Stimulated activated CD4-positive, alpha-beta T cell treated with anti-CD3 and anti-CD28 coated beads, Interleukin-2, amount 100 ng/mL, for 24 hours (primary cell): ENCODE measurements at regions not wholly inside any gene's neighbourhood (a gene's known extent, or its start where the extent isn't known, plus 50 kb on each side); places are given as distances from the start of the nearest gene placed in this dataset.

Experiments
- DNase-seq, 2 donors: peaks; one replicate each; pipeline ENCODE4 v3.0.0-alpha.2; 2020

DNA sequence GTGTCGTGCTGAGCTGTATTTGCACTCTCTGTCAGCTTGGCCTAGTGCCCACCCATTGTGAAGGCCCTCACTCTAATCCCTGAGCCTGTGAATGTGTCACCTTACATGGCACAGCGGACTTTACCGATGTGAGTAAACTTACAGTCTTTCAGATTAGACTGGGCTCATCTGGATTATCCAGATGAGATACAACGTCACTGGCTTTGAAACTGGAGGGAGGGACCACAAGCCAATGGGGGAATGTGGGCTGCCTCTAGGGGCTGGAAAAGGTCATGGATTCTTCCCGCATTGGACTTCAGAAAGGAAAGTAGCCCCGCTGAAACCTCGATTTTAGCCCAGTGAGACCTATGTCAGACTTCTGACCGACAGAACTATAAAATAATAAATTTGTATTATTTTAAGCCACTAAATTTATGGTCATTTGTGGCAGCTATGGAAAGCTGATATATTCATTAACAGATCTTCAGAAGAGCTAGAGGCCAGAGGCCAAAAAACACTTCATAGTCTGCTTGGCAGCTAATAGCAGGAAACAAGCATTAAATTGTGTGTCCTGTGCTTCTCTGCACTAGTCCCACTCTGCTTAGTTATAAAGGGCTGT, 139.0 kb upstream of the GAS1 start:
- DNase-seq = no peak

DNA sequence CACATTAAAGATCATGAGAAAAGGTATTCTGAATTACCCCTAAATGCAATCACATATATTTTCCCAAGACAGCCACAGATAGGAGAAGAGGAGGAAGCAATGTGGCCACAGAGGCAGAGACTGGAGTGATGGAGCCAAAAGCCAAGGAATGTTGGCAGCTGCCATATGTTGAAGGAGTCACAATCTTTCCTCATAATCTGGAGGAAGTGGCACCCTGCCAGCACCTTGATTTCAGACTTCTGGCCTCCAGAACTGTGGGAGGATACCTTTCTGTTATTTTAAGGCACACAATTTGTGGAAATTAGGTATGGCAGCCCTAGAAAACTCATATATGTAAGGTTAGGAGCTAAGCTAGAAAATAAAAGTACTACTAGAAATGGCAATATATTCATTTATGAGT, 139.9 kb upstream of the GAS1 start:
- no peak for DNase-seq

DNA sequence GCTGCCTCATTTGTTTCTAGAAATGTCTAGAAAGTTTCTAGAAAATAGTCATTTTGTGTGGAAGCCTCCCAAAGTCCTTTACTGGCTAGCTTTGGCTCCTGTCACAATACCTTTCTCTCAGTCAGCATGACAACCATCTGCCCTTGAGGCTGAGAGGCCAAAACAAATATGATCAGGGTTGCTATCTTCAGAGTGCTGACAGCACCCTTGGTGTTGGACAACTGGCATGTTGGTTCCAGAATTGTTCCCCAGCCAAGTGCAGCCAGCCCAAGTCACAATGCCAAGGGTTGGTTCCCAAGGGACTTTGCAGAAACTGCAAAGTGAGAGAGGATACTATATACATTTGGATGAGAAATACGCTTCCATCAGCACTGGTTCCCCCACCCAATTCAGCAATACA, 140.9 kb upstream of the GAS1 start:
- no peak for DNase-seq

DNA sequence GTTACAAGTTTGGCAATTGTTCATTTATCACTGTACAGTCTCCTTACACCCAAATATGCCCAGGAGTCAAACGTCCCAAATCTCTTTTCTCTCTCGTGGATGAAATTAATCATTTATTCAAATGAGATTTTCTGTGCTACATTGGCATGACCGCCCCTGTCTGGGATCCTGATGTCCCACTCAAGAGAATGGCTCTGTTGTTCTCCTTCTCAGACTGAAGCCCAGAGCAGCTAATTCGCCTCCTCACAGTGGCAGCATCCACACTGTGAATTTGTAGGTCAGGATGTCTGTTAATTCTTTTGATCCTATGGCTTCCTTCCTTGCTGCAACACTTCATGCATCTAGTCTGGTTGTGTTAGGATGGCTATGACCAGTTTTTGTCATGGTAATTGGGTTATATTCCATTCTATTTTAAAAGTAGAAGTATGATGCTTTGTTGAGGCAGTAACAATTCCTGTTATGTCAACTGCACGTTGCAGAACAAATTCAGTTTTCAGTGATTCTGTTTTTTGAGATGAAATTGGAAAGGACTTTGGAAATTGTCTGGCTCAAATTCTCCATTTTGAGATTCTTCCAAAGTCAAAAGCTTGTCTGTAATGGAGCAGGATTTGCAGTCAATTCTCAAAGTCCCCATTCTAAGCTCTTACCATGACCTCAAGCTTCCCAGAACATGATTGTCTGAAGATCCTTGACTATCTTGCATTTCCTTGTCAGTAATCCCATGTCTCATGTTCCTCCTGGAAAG, 141.5 kb upstream of the GAS1 start:
- DNase-seq = no peak

DNA sequence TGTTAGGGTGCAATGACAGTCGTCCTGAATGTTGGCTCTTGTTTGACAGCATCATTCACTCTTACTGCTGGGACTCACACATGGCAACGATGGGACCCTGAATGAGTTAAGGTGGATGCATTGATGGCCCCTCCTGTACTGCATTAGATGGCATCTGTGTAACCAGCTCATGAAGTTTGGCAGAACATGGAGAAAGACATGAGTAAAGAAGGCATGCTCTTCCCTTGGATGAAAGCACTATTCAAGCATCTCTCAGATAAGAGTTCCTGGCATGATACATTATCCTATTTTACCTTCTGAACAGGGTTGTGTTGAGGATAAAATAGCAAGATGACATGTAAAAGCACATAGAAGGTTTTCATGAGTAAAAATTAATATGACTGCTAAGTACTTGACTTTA, 142.2 kb upstream of the GAS1 start:
- DNase-seq = no peak

DNA sequence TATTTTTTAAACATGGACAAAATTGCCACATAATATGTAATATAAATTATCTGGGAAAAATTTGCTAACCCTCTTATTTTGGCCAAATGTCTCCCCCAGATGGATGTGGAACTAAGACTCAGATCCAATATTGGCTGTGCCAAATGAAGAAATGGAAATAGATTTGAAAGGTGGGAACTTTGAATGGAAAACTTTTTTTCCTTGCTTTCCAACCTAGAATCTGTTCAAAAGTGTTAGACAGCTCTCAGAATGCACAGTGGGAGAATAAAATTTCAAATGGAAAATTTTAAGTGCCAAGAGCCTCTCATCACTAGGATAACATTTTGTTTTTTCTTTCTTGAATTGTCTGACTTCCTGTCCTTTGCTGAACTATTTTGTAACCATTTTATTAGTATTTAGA, 142.6 kb upstream of the GAS1 start:
- no peak for DNase-seq

DNA sequence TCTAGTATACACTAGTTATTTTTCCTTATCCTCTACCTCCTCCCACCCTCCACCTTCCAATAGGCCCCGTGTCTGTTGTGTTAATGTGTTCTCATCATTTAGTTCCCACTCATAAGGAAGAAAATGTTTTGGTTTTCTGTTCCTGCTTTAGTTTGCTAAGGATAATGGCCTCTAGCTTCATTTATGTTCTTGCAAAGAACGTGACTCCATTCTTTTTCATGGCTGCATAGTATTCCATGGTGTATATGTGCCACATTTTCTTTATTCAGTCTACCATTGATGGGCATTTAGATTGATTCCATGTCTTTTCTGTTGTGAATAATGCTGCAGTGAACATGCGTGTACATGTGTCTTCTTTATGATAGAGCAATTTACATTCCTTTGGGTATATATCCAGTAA, 146.5 kb upstream of the GAS1 start:
- DNase-seq = no peak

DNA sequence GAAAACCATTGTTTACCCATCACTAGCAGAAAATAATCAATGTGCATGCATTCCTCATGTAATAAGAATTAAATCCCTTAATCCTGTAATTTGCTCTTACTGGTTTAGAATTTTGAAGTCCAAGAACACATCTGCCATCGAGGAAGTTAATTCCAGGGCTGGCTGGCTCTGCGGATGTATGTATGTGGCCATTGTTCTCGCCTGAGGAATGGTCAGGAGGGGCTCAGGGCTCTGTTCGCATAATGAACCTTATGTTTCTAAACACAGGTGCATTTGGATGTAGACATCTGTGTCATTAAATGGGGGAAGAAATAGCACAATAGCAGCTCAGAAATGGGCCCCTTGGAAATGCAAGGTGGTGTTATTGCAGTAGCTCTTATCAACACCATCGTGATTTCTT, 148.6 kb upstream of the GAS1 start:
- no peak for DNase-seq

DNA sequence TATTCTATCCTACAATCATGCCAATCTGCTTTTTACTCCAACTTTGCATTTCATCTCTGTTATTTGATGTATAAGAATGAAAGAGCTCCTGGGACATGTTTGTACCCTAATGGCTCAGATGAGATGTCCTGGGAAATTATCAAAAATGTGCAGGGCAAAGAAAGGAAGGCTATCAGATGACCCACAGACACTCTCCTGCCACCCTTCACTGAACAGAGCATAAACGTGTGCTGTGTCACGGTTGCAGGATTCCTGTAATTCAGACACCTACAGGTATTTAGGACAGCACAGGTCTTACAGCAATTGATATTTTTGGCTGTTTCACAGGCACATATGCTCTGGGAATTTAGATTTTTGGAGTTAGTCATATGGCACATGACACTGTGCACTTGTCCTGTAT, 149.2 kb upstream of the GAS1 start:
- DNase-seq = no peak

DNA sequence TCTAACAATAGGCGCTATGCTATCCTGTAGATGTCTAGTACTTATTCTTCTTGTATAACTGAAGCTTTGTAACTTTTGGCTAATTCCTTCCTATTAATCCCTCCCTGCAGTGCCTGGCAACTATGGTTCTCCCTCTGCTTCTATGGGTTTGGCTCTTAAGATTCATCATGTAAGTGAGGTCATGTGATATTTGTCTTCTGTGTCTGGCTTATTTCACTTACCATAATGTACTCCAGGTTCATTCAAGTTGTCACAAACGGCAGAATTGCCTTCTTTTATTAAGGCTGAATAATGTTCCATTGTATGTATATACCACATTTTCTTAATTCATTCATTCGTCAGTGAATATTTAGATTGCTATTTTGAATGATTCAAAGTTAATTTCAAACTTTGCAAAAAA, 149.9 kb upstream of the GAS1 start:
- no peak for DNase-seq

DNA sequence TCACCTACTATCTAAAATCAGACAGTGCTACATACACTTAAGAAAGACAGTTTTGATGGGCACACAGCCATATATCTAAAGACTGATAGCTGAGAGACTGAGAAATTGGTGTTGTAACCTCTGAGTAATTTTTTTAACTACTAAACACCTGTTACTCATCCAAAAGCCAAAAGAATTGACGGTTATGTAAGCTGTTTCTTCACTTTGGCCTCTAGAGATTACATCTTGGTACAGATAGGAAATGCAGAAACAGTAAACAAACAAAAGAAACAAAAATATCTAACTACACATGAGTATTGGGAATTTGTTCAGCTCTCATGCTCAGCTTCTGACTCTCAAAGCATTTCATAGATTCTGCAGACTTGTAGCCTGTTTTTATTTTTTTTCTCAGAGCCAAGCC, 152.1 kb upstream of the GAS1 start:
- no peak for DNase-seq

DNA sequence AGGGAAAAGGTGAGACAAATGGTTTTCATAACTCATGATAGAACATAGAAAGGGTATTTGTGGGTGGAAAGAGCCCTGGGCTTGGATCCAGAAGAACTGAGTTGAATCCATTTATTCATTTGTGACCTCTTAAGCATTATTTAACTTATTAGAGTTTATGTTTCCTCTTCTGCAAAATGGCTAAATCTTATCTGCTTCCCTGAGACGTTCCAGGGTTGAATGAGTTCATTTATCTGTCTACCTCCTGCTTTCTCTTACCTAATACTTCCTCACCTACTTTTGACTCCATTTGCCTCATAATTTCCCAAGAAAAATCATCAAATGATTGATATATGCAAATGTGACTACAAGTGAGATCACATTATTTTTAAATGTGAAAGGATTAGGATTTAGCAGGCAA, 152.7 kb upstream of the GAS1 start:
- DNase-seq = no peak

DNA sequence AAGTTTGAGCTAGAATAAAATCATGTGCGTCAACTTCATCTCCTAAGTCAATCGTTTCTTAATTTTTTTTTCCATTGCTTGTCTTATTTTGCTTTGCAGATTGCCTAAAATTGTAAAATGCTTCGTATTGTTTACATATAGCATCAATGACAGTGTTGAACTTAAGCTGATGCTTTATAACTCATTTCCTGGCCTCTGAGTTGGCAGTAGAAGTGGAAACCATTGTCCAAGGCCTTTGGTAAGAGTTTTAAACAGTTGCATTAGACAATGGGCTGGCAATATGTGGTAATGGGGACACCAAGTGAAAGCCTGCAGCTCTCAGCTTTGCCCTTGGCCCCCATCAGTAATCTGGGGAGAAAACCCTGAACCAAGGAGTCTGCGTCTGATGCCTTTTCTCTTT, 154.8 kb upstream of the GAS1 start:
- DNase-seq = no peak

DNA sequence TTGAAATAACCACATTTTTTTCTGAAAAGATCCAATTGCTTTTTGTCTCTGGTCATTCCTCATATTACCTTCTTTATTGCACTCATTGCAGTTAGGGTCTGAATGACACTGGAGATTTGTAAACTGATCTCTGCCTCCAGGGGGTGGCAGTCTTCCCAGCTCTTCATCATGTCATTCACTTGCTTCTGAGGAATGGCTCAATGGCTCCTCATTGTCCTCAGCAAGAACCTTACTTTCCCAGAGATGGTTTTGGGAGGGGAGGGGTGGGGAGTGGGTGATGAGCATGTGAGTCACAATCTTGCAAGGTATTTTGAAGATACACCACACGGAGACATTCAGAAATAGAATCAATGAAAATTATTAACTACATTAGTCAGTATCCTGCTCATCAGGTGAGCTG, 159.8 kb upstream of the GAS1 start:
- no peak for DNase-seq

DNA sequence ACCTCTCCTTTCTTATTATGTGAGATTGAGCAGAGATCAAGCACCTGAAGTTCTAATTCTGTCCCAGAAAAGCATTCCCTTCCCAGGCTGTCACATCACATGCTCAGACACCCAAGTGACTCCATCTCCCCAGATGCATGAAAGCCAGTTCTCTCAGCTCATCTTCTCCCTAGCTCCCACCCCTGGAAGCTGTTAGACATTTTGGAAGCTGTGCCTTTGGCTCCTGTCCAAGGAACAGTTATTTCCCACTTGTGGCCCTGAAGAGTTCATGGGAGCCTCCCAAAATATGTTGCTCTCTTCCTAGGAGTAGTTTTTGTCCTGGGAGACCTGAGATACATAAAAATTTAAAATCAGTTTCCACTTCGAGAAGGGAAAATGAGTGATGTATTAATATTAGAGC, 161.4 kb upstream of the GAS1 start:
- DNase-seq = no peak

DNA sequence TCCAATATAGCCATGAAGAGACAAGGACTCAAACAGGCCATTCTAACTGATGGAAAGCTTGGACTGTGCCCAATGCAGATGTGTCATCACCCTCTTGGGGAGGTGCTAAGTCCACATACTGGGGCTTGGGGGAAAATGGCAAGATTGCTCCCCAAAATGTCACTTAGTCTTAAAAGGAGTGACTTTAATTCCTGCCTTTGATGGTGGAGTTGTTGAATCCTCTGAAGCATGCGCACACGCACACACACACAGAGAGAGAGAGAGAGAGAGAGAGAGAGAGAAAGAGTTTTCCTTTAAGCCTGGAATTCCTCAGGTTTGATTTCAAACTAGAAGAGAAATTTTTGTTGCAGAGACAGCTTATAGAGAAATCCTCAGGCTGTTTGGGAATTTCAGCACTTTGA, 161.9 kb upstream of the GAS1 start:
- DNase-seq = no peak

DNA sequence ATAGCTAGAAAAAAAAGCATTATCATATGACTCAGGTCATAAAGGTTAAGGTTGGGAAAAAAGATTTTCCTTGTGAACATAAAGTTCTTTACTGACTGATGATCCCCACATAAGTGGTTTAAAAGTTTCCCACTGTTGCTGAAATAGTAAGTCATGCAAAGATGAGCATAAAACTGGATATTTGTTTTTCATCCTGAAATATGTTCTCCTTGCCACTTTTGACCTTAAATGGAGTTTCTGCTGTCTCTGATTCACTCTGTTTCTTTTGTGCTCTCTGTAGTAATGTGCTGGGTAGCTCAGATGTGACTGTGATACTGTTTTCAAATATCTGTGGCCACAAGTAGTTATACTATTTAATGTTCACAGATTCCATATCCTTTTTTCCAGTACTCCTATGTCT, 162.5 kb upstream of the GAS1 start:
- no peak for DNase-seq

DNA sequence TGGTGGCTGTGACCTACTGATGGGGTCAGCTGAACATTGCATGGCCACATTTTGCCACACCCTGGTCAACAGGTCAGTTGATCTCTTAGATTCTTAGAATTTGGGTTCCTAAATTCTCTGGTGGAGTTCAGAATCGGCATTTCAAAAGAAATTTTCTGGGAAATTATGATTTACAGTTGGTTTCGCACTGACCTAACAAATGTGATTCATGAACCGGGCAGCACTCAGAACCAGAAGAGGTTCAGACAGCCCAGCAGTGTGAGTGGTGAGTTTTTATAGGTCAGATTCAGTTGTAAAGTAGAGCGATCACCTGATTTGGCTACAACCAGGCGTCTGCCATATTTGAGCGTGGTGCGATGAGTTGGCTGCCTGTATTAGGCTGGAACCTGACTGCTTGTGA, 163.7 kb upstream of the GAS1 start:
- DNase-seq = no peak

DNA sequence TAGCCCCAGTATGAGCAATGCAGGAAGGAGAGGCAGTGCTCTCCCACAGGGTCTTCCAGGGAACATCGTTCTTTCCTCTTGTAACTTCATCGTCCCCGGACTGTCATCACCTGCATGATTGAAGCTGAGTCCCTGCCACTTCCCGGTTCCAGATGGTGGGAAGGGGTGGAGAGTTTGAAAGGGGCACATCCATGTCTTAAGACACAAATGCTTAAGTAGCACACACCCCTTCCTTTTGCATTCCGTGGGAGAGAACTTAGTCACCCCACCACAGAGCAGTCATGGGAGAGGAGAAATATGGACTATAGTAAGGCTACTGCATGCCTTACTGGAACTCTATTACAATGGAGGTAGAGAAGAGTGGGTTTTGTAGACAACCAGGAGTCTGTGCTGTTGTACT, 165.3 kb upstream of the GAS1 start:
- DNase-seq = no peak

DNA sequence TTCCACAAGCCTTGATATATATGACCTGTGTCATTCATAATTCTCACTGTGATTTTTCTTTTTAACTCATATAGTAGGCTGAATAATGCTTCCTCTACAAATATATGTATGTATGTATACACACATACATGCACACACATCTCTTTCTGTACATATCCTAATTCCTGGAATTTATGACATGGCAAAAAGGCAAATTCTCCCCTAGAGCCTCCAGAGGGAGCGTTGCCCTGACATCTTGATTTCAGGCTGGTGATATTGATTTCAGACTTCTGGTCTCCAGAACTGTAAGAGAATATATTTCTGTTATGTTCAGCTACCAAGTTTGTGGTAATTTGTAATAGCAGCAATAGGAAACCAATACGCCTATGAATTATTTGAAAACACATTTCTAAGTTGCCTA, 166.6 kb upstream of the GAS1 start:
- no peak for DNase-seq

DNA sequence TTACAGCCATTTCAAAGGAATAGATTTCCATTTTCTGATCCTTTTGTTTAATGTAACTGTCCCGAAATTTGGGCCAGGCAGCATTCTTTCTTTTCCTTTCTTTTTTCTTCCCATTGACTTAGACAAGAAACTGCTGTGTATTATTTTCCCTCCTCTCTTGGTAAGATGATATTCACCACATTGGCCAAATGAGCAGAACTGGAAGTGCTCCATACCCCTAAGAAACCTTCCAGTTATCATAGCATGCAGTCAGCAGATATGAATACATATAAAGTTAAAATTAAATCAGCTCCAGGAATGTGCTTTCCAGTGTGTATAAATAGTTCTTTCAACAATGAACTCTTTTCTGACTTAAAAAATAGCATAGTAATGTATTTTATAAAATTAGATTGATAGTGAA, 168.5 kb upstream of the GAS1 start:
- DNase-seq = no peak

DNA sequence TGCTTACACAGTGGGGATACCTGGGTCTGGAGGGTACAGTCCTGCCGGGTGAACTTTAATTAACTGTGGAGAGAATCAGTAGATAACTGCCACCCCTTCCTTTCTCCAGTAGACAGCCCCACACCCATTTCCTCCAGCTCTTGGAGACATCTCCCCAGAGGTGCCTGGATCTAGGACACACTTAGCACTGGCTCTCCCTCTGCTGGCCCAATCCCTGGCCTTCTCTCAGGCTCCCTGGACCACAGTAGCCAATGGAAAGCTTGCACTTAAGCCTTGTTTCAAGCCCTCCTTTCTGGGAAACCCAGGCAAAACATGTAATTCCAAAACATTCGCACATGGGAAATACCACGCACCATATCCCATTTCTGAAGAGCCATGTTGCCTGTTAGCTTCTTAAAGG, 169.2 kb upstream of the GAS1 start:
- DNase-seq = no peak

DNA sequence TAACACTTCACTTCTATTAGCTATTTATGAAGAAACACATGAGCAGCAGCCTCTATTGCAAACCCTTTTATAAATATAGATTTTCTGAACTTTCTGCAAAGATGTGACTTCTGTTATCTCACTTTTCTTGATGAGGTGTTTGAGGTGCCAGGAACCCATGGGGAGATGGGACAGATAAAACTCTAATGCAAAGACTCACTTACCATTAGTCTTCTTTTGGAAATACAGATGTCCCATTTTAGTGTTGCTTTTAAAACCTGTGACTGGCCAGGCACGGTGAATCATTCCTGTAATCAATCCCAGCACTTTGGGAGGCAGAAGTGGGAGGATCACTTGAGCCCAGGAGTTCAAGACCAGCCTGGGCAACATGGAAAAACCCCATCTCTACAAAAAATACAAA, 171.3 kb upstream of the GAS1 start:
- no peak for DNase-seq

DNA sequence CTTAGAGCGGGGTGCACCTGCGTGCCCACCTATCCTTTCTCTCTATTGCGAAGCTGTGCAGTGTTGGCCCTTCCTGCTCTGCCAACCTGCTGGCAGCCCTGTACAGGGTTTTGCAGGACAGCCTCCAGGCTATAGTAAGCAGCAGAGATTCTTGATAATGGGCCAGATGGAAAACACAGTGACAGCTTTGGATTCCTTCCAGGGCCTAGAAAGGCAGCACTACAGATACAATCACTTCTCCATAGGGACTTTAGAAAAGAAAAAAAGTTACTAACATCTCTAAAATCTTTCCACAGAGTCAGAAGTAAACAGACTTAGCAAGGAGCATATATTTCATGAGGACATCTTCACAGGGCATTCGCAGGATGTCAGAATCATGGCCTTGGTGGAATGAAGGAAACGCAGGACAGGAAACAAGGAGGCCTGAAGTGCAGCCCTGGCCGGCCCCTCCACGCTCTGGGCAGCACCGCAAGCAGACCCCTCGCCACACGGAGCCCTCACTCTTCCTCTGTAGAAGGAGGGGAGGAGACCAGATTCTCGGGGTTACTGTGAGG, 172.1 kb upstream of the GAS1 start:
- DNase-seq = no peak

DNA sequence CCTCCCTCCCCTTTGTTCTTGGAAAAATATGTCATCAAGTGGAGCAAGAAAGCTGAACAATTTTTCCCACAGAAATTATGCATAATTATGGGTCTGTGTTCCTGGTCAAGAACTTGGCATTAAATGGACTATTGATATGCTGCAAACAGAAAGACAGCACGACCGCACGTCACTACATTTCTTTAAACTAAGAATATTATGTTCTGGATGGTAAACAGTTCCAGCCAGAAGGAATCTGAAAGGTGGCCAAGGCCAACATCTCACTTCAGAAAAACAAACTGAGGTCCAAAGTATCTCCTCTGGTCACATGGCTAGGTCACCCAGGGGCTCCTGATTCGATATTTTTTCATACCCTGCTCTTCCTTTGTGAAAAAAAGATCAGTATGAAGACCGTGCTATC, 173.3 kb upstream of the GAS1 start:
- DNase-seq = no peak
